Epithelial cell of esophagus (primary cell): ENCODE measurements at regions not wholly inside any gene's neighbourhood (a gene's known extent, or its start where the extent isn't known, plus 50 kb on each side); places are given as distances from the start of the nearest gene placed in this dataset.

ENCODE experiments used
- DNase-seq: peaks from one replicate; pipeline ENCODE4 v3.0.0; 2010; ENCODE audit warnings: low read depth
- H3K4me3 ChIP-seq: 2 replicates; pipeline ENCODE4 v1.5.1; 2011; ENCODE audit warnings: mild to moderate bottlenecking, low read length, control low read depth
- TF ChIP-seq, protein P1 (sequence below): IDR thresholded peaks from 2 replicates; pipeline ENCODE4 v1.5.1; 2011; ENCODE audit warnings: low read depth, mild to moderate bottlenecking, low read length, control low read depth, inconsistent platforms; ENCODE audit not compliant: insufficient read depth; ENCODE audit errors: missing control alignments

DNA sequence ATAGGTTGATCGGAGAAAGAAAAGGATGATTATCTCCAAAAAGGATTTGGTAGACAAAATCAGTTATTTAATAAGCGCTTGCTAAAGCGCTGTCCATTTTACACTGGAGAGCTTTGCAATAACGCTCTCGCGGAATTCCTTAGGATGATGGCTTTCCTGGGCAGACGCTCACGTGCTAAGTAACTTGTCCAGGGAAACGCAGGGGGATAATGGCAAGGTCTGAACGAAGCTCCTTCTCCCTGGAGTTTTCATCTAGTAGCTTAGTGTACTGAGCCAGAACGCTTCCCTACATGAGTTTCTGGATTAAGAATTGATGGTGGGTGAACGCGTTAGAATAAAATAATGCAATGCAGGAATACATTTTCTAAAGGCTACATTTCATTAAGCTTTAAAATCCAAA is 739.5 kb upstream of the SALL3 start:
- DNase-seq, result no peak
- no peak overlapping the region for H3K4me3 ChIP-seq
- TF ChIP-seq, protein P1, sequence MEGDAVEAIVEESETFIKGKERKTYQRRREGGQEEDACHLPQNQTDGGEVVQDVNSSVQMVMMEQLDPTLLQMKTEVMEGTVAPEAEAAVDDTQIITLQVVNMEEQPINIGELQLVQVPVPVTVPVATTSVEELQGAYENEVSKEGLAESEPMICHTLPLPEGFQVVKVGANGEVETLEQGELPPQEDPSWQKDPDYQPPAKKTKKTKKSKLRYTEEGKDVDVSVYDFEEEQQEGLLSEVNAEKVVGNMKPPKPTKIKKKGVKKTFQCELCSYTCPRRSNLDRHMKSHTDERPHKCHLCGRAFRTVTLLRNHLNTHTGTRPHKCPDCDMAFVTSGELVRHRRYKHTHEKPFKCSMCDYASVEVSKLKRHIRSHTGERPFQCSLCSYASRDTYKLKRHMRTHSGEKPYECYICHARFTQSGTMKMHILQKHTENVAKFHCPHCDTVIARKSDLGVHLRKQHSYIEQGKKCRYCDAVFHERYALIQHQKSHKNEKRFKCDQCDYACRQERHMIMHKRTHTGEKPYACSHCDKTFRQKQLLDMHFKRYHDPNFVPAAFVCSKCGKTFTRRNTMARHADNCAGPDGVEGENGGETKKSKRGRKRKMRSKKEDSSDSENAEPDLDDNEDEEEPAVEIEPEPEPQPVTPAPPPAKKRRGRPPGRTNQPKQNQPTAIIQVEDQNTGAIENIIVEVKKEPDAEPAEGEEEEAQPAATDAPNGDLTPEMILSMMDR, result no peak

DNA sequence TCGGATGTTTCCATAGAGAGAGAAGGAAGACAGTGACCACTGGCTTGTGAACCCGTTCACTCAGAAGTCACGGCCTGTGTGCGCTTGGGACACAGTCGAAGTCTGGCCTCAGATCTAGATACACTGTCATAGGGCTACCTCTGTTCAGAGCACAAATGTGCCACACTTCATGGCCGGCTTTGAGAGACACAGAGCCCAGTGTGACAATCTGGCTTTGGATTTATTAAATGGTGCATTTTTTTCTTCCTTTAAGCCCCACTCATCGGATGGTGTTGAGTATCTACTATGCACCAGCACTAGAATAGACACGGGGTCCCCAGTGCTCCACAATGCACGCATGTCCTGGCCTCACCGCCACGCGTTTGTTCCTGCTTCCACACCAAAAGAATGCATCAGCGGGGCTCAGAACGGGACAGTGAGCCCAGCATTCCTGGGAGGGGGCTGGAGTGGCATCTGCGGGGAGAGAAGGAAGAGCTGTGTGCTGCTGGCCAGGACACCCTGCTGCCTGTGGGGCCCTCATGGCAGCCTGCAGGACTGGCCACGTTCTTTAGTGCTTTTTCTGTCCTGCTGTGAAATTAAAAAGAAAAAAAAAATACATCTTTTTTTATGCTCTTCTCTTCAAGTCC is 738.9 kb upstream of the SALL3 start:
- no peak for DNase-seq
- H3K4me3 ChIP-seq, result no peak overlapping the region
- TF ChIP-seq, protein P1, result no peak

DNA sequence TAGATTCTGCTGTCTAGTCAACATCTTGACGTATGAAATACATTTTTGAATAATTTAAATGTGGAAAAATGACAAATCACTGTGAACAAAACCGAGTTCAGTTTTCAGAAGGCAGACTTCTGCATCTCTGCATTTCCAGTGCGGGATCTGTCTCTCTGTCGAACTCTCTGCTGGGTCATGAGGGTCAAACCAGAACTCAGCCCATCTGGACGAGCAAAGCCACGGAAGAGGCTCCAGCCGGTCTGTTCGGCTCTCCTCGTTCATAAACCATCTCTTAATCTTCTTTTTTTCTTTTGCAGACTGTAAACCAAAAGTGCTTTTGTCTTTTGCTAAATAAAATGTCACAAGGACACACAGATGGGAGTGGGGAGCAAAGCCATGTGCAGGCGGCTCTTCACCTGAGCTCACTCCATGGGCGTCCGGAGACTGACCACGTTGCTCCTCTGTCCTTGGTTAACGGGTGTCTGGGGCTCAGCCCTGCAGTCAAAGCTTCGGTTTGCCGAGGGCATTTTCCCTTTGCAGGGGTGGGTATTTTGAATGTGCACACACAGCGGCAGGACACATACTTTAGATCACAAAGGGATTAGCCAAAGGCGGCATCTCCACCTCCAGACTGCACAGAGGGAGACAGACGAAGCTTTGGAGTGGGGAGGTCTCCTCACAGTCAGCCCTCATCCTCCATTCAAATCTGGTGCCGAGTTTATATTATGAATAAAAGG is 737.9 kb upstream of the SALL3 start:
- H3K4me3 ChIP-seq, result no peak overlapping the region
- TF ChIP-seq, protein P1, result no peak
- no peak for DNase-seq

DNA sequence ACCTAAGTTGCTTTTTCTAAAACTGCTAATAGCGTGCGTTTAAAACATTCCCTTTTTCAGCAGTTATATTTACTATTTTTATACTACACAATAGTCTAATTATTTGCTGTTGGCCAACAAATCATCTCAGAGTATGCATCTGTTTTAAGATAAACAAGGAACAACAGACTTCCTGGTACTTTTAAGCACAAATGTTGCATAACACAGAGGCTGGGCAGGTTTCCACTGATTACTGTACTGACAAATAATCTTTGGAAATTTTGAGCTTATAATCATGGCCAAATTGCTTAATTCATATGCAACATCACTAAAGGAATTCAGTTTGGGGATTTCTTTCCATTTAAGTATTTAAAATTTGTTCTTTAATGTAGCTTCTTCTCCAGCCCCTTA is 737.4 kb upstream of the SALL3 start:
- DNase-seq, result peak; percentile 27
- H3K4me3 ChIP-seq, result no peak overlapping the region
- TF ChIP-seq, protein P1, result no peak

DNA sequence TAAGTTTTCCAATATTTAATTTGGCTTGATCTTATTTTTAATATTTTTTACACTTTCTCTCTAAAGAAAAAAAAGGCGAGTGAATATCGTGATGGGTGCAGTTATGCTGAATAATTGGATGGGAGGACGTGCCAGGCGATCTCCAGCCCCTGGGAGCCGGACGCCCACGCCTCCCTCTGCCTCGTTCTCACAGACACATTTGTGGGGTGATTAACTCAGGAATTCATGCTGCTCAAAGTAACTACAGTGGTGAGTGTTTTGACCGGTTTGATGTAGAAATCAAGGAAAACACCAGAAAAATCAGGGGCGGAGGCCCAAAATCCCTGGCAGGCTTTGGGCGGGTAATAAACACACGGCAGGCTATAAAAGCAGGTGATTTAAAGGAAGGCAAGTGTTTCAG is 736.8 kb upstream of the SALL3 start:
- peak; percentile 1 for DNase-seq
- TF ChIP-seq, protein P1, result no peak

DNA sequence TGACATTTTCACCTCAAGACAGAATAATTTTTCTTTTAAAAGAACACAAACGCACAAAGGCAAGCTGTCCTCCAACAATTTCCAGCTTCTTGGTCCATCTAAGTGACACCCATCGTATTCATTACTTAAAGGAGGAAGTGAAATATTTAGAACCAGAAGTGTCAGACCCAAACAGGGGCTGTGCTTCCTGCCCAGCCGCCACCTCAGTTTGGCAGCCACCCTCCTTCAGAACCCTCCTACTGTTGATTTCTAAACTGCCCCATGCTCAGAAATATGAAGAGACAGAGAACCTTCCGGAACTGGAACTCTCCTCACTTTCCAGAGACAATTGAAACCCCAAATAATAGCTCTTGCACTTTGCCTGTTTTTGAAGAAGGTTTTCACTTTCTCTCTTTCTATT is 734.8 kb upstream of the SALL3 start:
- DNase-seq, result no peak
- no peak overlapping the region for H3K4me3 ChIP-seq
- TF ChIP-seq, protein P1, result no peak

More for the DNA sequence above, 736.8 kb upstream of the SALL3 start:
- H3K4me3 ChIP-seq, result no peak overlapping the region

DNA sequence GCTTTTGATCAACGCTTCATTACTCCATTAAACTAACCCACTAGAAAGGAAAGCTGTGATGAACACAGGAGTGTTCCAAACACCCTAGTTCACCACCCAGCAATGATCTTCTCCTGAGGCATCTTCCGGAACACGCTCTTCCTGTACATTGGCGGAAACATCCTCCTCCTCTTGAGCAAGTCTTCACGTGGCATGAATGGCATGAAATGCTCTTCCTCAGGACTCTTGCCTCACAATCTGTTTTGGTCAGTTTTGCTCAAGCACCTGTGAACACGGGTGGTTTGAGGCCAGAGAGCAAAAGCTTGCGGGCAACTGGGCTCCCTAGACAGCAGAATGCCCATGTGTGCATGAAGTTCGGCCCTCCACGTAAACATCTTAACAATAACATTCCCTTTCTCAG is 734.2 kb upstream of the SALL3 start:
- DNase-seq, result no peak
- TF ChIP-seq, protein P1, result no peak
- no peak overlapping the region for H3K4me3 ChIP-seq
